ENCODE measurements at regions not wholly inside any gene's neighbourhood (a gene's known extent, or its start where the extent isn't known, plus 50 kb on each side); places are given as distances from the start of the nearest gene placed in this dataset.

- no peak for DNase-seq
Observed at GRCh38 chr3:22977042-22977441, 226.1 kb upstream of the UBE2E2 start.

- no peak for DNase-seq
Observed at GRCh38 chr3:22977650-22978289, 225.4 kb upstream of the UBE2E2 start.

- DNase-seq = no peak
Observed at GRCh38 chr3:22979581-22979980, 223.5 kb upstream of the UBE2E2 start.

GRCh38 chr3:22980346-22980745, 222.8 kb upstream of the UBE2E2 start:
- no peak for DNase-seq

GRCh38 chr3:22981166-22981565, 222.0 kb upstream of the UBE2E2 start:
- no peak for DNase-seq

- no peak for DNase-seq
Observed at GRCh38 chr3:22981861-22982260, 221.3 kb upstream of the UBE2E2 start.

- no peak for DNase-seq
Observed at GRCh38 chr3:22982981-22983587, 220.0 kb upstream of the UBE2E2 start.

- DNase-seq = no peak
Observed at GRCh38 chr3:22986958-22987357, 216.2 kb upstream of the UBE2E2 start.

GRCh38 chr3:22988566-22988965, 214.6 kb upstream of the UBE2E2 start:
- no peak for DNase-seq

- no peak for DNase-seq
Observed at GRCh38 chr3:22989716-22990115, 213.4 kb upstream of the UBE2E2 start.

- DNase-seq = no peak
Observed at GRCh38 chr3:22990291-22991200, 212.6 kb upstream of the UBE2E2 start.

GRCh38 chr3:22994781-22995180, 208.3 kb upstream of the UBE2E2 start:
- DNase-seq = no peak

GRCh38 chr3:22996920-22997571, 206.1 kb upstream of the UBE2E2 start:
- DNase-seq = no peak

- no peak for DNase-seq
Observed at GRCh38 chr3:23000371-23000770, 202.8 kb upstream of the UBE2E2 start.

- DNase-seq = no peak
Observed at GRCh38 chr3:23002151-23002550, 201.0 kb upstream of the UBE2E2 start.

GRCh38 chr3:23002836-23003732, 200.0 kb upstream of the UBE2E2 start:
- DNase-seq = peak; percentile 58

GRCh38 chr3:23003733-23004046, 199.4 kb upstream of the UBE2E2 start:
- no peak for DNase-seq

- no peak for DNase-seq
Observed at GRCh38 chr3:23004971-23005370, 198.2 kb upstream of the UBE2E2 start.

GRCh38 chr3:23017801-23018200, 185.3 kb upstream of the UBE2E2 start:
- no peak for DNase-seq

GRCh38 chr3:23019596-23020300, 183.4 kb upstream of the UBE2E2 start:
- no peak for DNase-seq

- no peak for DNase-seq
Observed at GRCh38 chr3:23028294-23028693, 174.8 kb upstream of the UBE2E2 start.

- DNase-seq = no peak
Observed at GRCh38 chr3:23029001-23029400, 174.1 kb upstream of the UBE2E2 start.

Measured in NCI-H446 treated with DMSO at 0.1 percent for 48 hours (cell line).